Kidney epithelial cell (primary cell): ENCODE measurements at regions not wholly inside any gene's neighbourhood (a gene's known extent, or its start where the extent isn't known, plus 50 kb on each side); places are given as distances from the start of the nearest gene placed in this dataset.
A peak's percentile ranks its signal among the peaks of the same experiment; 100 is the strongest.

ENCODE experiments used
- DNase-seq: peaks from one replicate; pipeline ENCODE4 v3.0.0-alpha.2; 2010; ENCODE audit warnings: low read depth
- H3K27me3 ChIP-seq: 2 replicates; pipeline ENCODE4 v1.6.0; 2011; ENCODE audit warnings: low read length; ENCODE audit not compliant: control insufficient read depth, insufficient read depth
- H3K36me3 ChIP-seq: 2 replicates; pipeline ENCODE4 v1.5.1; 2011; ENCODE audit warnings: low read length; ENCODE audit not compliant: control insufficient read depth, insufficient read depth
- H3K4me3 ChIP-seq: 2 replicates; pipeline ENCODE4 v1.5.1; 2011; ENCODE audit warnings: low read depth, mild to moderate bottlenecking, control low read depth, low read length
- TF ChIP-seq, protein P1 (sequence below): IDR thresholded peaks from 2 replicates; pipeline ENCODE4 v1.5.1; 2011; ENCODE audit warnings: mild to moderate bottlenecking, moderate library complexity, low read length, control low read depth, inconsistent platforms; ENCODE audit not compliant: insufficient read depth, poor library complexity, severe bottlenecking

DNA sequence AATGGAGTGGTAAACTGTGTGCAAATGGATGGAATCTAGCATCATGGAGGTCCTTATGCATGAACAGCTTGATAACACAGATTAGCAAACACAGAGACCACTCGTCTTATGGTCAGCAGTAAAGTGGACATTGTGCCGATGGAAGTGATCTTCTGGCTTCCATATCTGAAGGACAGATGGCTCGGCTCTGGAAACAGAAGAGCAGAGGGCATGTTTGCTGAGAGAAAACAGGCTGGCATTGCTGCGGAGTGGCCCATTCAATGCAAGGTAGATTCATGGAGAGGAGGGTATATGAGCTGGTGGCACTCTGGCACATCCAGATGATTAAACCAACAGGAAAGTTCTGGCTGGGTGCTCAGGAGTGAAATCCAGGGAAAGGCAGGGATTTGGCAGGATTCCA is 513.2 kb downstream of the DIRAS2 start:
- DNase-seq, result no peak

DNA sequence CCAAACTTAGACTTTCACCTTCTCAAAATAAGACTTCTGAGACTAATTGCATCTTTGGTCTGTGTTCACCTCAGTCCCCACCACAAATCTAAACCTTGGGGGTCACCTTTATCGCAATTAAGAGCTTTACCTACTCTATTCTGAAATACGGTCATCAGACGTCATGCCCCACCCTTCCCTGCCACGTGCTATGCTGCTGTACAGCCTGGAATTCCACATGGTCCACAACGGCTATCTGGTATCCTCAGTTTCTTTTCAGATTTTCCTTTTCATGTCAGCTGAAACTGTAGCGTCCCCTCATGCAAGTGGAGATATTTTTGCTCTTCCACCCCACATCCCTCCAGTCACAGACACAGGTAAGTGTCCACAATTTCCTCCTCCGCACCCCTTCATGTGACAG is 511.1 kb downstream of the DIRAS2 start:
- TF ChIP-seq, protein P1, sequence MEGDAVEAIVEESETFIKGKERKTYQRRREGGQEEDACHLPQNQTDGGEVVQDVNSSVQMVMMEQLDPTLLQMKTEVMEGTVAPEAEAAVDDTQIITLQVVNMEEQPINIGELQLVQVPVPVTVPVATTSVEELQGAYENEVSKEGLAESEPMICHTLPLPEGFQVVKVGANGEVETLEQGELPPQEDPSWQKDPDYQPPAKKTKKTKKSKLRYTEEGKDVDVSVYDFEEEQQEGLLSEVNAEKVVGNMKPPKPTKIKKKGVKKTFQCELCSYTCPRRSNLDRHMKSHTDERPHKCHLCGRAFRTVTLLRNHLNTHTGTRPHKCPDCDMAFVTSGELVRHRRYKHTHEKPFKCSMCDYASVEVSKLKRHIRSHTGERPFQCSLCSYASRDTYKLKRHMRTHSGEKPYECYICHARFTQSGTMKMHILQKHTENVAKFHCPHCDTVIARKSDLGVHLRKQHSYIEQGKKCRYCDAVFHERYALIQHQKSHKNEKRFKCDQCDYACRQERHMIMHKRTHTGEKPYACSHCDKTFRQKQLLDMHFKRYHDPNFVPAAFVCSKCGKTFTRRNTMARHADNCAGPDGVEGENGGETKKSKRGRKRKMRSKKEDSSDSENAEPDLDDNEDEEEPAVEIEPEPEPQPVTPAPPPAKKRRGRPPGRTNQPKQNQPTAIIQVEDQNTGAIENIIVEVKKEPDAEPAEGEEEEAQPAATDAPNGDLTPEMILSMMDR, result no peak
- no peak for DNase-seq
- H3K36me3 ChIP-seq, result no peaks in the 10 kb centered on the region
- peaks cover 3% of the 10 kb centered on the region for H3K27me3 ChIP-seq
- H3K4me3 ChIP-seq, result no peak overlapping the region

More for the DNA sequence above, 513.2 kb downstream of the DIRAS2 start:
- H3K36me3 ChIP-seq, result no peaks in the 10 kb centered on the region
- TF ChIP-seq, protein P1, result no peak
- H3K27me3 ChIP-seq, result peaks cover 3% of the 10 kb centered on the region
- H3K4me3 ChIP-seq, result no peak overlapping the region

DNA sequence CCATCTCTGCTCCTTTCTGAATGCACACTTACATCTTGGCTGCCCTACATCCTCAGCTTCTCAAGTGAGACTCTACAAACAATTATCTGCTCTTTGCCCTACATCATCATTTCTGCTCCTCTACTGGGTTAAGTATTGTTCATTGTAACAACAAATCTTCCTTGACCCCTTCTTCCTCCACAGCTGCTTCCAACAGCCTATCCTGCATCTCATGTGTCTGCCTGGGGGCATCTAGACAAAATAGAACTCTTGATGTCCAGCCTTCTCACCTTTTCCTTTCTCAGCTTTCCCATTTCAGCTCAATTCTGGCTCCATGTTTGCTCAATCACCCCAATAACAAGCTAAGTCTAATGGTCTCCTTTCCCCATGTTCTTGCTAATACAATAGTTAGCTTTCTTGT is 509.8 kb downstream of the DIRAS2 start:
- DNase-seq, result no peak
- Histone ChIP-seq H3K4me3 (no peak overlapping the region), H3K36me3 (no peaks in the 10 kb centered on the region), H3K27me3 (peaks cover 3% of the 10 kb centered on the region)
- TF ChIP-seq, protein P1, result no peak

DNA sequence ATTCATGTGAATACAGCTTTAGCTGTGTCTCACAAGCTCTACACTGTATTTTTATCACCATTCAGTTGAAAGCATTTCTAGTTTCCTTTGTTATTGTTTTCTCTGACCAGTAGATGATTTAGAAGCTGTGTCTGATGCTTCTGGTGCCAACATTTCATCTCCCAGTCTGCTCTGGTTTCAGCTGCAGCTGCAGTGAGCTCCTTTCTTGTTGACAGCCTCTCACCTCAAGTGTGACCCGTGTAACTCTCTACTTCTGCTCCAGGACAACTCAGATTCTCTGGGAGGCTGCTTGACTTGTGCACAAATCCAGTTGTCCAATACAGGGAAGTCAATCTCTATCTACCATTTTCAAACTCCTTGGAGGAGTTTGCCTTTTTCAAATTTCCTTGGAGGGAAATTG is 504.8 kb downstream of the DIRAS2 start:
- H3K4me3 ChIP-seq, result no peak overlapping the region
- DNase-seq, result no peak
- no peaks in the 10 kb centered on the region for H3K36me3 ChIP-seq
- TF ChIP-seq, protein P1, result no peak
- H3K27me3 ChIP-seq, result no peaks in the 10 kb centered on the region

DNA sequence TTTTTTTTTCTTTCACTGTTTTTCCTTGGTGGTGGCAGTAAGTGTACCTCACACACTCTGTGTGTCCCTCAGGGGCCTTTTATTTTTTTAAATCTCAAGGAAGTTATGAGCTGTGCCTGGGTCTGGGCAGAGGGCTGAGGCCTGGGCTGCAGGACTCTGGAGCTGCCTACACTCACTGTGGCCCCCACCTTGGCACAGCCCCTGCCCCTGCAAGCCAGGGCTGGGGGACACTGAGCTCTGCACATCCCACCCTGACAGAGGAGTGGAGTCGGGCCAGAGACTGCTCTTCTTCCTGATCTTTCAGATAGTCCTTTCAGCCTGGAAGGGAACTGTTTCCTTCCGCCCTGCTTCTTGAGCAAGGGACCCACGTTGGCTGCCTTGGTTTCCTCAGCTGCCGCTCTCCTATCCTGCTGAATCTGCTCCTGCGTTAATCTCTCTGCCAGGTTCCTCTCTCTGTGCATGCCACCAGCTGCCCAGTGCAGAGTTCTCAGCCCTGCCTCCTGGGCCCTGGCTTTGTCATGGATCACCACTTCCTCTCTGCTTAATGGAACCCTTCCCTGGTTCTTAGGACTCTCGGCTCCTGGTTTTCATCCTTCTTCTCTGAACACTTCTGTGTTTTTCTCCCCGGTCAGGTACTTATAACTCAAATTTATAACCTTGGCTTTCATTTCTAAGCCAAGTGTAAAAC is 502.3 kb downstream of the DIRAS2 start:
- no peaks in the 10 kb centered on the region for H3K36me3 ChIP-seq
- H3K4me3 ChIP-seq, result no peak overlapping the region
- no peak for DNase-seq
- TF ChIP-seq, protein P1, result no peak
- no peaks in the 10 kb centered on the region for H3K27me3 ChIP-seq

DNA sequence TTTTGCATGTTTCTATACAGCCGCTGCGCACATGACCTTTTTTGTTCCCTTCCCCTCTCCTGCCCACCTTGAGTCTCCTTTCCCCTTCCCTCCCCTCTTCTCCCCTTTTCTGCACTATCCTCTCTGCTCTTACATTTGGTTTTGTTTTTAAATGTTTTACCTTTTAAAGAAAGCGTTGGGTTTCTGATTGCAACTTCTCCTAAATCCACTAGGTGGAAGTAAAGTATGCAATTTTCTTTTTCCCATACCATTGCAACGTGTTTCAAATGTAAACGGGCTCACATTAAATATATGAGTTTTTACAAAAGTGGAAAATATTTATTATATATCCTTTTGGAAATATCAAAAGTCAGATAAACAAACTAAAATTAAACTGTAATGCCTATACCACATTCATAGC is 500.9 kb downstream of the DIRAS2 start:
- Histone ChIP-seq H3K4me3 (no peak overlapping the region), H3K36me3 (no peaks in the 10 kb centered on the region), H3K27me3 (no peaks in the 10 kb centered on the region)
- TF ChIP-seq, protein P1, result peak; percentile 54
- DNase-seq, result no peak
